HEK293 (cell line): ENCODE measurements at regions not wholly inside any gene's neighbourhood (a gene's known extent, or its start where the extent isn't known, plus 50 kb on each side); places are given as distances from the start of the nearest gene placed in this dataset.

ENCODE experiments used
- GLIS1 ChIP-seq: fragments of 450-650 bp; formaldehyde crosslinking; IDR thresholded peaks from 2 replicates; pipeline ENCODE4 v1.5.1; 2016; ENCODE audit warnings: missing biosample characterization, missing genetic modification characterization
- MYNN ChIP-seq: fragments of 450-650 bp; formaldehyde crosslinking; IDR thresholded peaks from 2 replicates; pipeline ENCODE4 v1.5.1; 2016; ENCODE audit warnings: missing biosample characterization, missing genetic modification characterization, borderline replicate concordance
- MZF1 ChIP-seq: fragments of 450-650 bp; formaldehyde crosslinking; IDR thresholded peaks from 2 replicates; pipeline ENCODE4 v1.5.1; 2017; ENCODE audit warnings: missing biosample characterization, missing genetic modification characterization, borderline replicate concordance
- RBAK ChIP-seq: fragments of 450-650 bp; formaldehyde crosslinking; IDR thresholded peaks from 2 replicates; pipeline ENCODE4 v1.5.1; 2016; ENCODE audit warnings: missing biosample characterization, missing genetic modification characterization
- ZNF239 ChIP-seq: fragments of 450-650 bp; formaldehyde crosslinking; IDR thresholded peaks from 2 replicates; pipeline ENCODE4 v1.5.1; 2016; ENCODE audit warnings: missing biosample characterization, missing genetic modification characterization
- ZNF423 ChIP-seq: fragments of 450-650 bp; formaldehyde crosslinking; IDR thresholded peaks from 2 replicates; pipeline ENCODE4 v1.5.1; 2016; ENCODE audit warnings: missing biosample characterization, missing genetic modification characterization
- ZNF426 ChIP-seq: fragments of 450-650 bp; formaldehyde crosslinking; IDR thresholded peaks from 2 replicates; pipeline ENCODE4 v1.5.1; 2017; ENCODE audit warnings: missing biosample characterization, missing genetic modification characterization, mild to moderate bottlenecking, inconsistent platforms, moderate library complexity
- TF ChIP-seq, protein P1 (sequence below): fragments of 450-650 bp; formaldehyde crosslinking; IDR thresholded peaks from 2 replicates; pipeline ENCODE4 v1.5.1; 2016; ENCODE audit warnings: missing biosample characterization, missing genetic modification characterization, low read depth
- TF ChIP-seq, protein P2 (sequence below): fragments of 450-650 bp; formaldehyde crosslinking; IDR thresholded peaks from 2 replicates; pipeline ENCODE4 v1.5.1; 2016; ENCODE audit warnings: missing biosample characterization, missing genetic modification characterization
- TF ChIP-seq, protein P3 (sequence below): fragments of 450-650 bp; formaldehyde crosslinking; IDR thresholded peaks from 2 replicates; pipeline ENCODE4 v1.5.1; 2016; ENCODE audit warnings: missing biosample characterization, missing genetic modification characterization

DNA sequence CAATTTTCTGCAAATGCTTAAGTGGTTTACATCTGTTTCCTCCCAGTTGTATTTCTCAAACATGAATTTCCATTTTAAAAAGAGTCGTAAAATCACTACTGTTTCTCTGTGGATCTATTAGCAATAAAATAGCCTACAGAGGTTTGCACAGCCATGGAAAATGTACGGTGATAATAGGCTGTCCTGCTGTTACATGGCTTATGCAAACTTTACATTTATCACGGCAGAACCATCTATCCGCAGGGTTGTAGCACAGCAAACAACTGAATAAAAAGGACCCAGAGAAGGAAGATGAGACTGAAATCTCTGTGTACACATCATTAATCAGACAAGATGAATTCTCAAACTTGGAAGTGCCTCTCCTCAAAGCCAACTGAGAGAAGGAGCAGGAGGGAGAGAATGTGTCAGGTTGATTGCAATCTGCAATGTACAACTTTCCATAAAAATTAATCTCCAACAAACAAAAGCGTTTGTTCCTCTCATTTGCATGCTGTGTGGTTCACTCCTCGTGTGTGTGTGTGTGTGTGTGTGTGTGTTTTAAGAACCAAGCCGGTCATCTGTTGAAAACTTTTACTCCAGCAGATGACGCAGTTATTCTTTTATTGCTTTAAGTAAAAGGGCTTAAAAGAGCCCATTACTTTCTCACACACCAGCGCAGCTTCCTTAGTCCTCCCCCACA is 279.3 kb downstream of the SKAP2 start:
- TF ChIP-seq RBAK (tag by site-specific recombination) (no peak), MZF1 (tag by site-specific recombination) (no peak), GLIS1 (no peak), MYNN (tag by site-specific recombination) (no peak), ZNF426 (tag by site-specific recombination) (no peak), ZNF239 (no peak), ZNF423 (tag by site-specific recombination) (no peak)
- TF ChIP-seq, protein P1, sequence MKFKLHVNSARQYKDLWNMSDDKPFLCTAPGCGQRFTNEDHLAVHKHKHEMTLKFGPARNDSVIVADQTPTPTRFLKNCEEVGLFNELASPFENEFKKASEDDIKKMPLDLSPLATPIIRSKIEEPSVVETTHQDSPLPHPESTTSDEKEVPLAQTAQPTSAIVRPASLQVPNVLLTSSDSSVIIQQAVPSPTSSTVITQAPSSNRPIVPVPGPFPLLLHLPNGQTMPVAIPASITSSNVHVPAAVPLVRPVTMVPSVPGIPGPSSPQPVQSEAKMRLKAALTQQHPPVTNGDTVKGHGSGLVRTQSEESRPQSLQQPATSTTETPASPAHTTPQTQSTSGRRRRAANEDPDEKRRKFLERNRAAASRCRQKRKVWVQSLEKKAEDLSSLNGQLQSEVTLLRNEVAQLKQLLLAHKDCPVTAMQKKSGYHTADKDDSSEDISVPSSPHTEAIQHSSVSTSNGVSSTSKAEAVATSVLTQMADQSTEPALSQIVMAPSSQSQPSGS (tag by site-specific recombination) = no peak
- TF ChIP-seq, protein P2, sequence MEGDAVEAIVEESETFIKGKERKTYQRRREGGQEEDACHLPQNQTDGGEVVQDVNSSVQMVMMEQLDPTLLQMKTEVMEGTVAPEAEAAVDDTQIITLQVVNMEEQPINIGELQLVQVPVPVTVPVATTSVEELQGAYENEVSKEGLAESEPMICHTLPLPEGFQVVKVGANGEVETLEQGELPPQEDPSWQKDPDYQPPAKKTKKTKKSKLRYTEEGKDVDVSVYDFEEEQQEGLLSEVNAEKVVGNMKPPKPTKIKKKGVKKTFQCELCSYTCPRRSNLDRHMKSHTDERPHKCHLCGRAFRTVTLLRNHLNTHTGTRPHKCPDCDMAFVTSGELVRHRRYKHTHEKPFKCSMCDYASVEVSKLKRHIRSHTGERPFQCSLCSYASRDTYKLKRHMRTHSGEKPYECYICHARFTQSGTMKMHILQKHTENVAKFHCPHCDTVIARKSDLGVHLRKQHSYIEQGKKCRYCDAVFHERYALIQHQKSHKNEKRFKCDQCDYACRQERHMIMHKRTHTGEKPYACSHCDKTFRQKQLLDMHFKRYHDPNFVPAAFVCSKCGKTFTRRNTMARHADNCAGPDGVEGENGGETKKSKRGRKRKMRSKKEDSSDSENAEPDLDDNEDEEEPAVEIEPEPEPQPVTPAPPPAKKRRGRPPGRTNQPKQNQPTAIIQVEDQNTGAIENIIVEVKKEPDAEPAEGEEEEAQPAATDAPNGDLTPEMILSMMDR (tag by site-specific recombination) = 0 out of 2 replicates have a peak, but pooled peaks have one; percentile 20
- TF ChIP-seq, protein P3, sequence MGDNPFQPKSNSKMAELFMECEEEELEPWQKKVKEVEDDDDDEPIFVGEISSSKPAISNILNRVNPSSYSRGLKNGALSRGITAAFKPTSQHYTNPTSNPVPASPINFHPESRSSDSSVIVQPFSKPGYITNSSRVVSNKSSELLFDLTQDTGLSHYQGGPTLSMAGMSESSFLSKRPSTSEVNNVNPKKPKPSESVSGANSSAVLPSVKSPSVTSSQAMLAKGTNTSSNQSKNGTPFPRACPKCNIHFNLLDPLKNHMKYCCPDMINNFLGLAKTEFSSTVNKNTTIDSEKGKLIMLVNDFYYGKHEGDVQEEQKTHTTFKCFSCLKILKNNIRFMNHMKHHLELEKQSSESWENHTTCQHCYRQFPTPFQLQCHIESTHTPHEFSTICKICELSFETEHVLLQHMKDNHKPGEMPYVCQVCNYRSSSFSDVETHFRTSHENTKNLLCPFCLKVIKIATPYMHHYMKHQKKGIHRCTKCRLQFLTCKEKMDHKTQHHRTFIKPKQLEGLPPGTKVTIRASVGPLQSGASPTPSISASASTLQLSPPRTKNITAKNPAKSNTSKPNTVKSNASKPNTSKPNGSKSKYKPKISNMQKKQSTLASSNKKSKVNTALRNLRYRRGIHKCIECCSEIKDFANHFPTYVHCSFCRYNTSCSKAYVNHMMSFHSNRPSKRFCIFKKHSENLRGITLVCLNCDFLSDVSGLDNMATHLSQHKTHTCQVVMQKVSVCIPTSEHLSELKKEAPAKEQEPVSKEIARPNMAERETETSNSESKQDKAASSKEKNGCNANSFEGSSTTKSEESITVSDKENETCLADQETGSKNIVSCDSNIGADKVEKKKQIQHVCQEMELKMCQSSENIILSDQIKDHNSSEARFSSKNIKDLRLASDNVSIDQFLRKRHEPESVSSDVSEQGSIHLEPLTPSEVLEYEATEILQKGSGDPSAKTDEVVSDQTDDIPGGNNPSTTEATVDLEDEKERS (tag by site-specific recombination) = no peak
